Thoracic aorta (tissue), 2 donors: ENCODE measurements at regions not wholly inside any gene's neighbourhood (a gene's known extent, or its start where the extent isn't known, plus 50 kb on each side); places are given as distances from the start of the nearest gene placed in this dataset.

Experiments used
- ATAC-seq: fragments of 150-250 bp; one replicate; pipeline ENCODE4 v1.8.0; 2017; ENCODE audit warnings: low read depth; ENCODE audit not compliant: insufficient number of reproducible peaks, low FRiP score
- DNase-seq: peaks from one replicate; pipeline ENCODE4 v3.0.0-alpha.2; 2020; ENCODE audit warnings: low spot score
- H3K27ac ChIP-seq, 2 donors: fragments of 200-600 bp; sonication (generic); 1 replicate in 1 of 2; 2 replicates in 1 of 2; pipeline ENCODE4 v1.5.1; 2016; ENCODE audit warnings: mild to moderate bottlenecking in 2 of 2, moderate library complexity in 2 of 2
- H3K27me3 ChIP-seq: fragments of 200-600 bp; sonication (generic); replicated peaks from 2 replicates; pipeline ENCODE4 v1.6.0; 2016; ENCODE audit warnings: mild to moderate bottlenecking; ENCODE audit not compliant: insufficient read depth
- H3K36me3 ChIP-seq: fragments of 200-600 bp; sonication (generic); one replicate; pipeline ENCODE4 v1.5.1; 2016
- H3K4me1 ChIP-seq, 2 donors: fragments of 200-600 bp; sonication (generic); 1 replicate in 1 of 2; 2 replicates in 1 of 2; pipeline versions ENCODE4 v1.5.1 to v1.6.0; 2016; ENCODE audit warnings: low read depth in 2 of 2, mild to moderate bottlenecking in 1 of 2; ENCODE audit not compliant: control insufficient read depth in 1 of 2
- H3K4me3 ChIP-seq: fragments of 200-600 bp; sonication (generic); 2 replicates; pipeline ENCODE4 v1.5.1; 2016; ENCODE audit warnings: mild to moderate bottlenecking
- H3K9me3 ChIP-seq: fragments of 200-600 bp; sonication (generic); 2 replicates; pipeline ENCODE4 v1.5.1; 2016
- TF ChIP-seq, protein P1 (sequence below): fragments of 200-600 bp; sonication (generic); IDR thresholded peaks from one replicate; pipeline ENCODE4 v1.5.1; 2019; ENCODE audit warnings: antibody characterized with exemption

DNA sequence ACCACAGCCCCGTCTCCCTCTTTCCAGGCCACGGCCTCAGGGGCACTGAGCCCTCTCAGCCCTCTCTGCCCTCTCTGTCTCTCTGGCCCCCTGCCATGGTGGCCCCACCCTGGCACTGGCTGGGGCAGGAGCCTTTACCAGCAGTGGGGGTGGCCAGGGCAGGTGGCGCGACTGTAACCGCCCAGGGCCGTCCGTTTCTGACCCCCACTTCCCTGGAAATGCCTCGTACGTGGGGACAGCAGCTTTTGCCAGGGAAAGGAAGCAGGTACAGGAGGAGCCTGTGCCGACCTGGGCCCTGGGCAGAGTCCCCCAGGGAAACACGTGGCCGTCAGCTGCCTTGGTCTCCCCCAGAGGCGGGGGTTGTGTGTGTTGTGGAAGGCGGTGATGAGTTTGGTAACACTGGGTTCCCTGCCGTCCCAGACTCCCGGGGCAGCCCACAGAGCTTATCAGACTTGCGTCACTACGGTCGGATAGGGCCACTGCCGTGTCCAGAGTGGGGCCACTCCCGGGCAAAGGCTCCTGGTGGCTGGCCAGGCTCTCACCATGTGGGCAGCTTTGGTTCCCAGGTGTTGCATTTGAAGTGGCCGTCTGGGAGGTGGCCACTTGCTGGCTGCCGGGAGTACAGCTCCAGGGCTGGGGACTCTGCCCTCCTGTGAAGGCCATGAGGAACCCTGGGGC lies 249.3 kb upstream of the CIBAR2 start:
- peaks cover 0 to 11% of the 10 kb centered on the region in 2 donors for H3K4me1 ChIP-seq
- TF ChIP-seq, protein P1, sequence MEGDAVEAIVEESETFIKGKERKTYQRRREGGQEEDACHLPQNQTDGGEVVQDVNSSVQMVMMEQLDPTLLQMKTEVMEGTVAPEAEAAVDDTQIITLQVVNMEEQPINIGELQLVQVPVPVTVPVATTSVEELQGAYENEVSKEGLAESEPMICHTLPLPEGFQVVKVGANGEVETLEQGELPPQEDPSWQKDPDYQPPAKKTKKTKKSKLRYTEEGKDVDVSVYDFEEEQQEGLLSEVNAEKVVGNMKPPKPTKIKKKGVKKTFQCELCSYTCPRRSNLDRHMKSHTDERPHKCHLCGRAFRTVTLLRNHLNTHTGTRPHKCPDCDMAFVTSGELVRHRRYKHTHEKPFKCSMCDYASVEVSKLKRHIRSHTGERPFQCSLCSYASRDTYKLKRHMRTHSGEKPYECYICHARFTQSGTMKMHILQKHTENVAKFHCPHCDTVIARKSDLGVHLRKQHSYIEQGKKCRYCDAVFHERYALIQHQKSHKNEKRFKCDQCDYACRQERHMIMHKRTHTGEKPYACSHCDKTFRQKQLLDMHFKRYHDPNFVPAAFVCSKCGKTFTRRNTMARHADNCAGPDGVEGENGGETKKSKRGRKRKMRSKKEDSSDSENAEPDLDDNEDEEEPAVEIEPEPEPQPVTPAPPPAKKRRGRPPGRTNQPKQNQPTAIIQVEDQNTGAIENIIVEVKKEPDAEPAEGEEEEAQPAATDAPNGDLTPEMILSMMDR = no peak
- no peak overlapping the region for H3K27ac ChIP-seq
- H3K4me3 ChIP-seq = no peak overlapping the region
- no peaks in the 10 kb centered on the region for H3K36me3 ChIP-seq
- ATAC-seq (no peak), DNase-seq (no peak)
- no peaks in the 10 kb centered on the region for H3K27me3 ChIP-seq
- no peaks in the 10 kb centered on the region for H3K9me3 ChIP-seq

DNA sequence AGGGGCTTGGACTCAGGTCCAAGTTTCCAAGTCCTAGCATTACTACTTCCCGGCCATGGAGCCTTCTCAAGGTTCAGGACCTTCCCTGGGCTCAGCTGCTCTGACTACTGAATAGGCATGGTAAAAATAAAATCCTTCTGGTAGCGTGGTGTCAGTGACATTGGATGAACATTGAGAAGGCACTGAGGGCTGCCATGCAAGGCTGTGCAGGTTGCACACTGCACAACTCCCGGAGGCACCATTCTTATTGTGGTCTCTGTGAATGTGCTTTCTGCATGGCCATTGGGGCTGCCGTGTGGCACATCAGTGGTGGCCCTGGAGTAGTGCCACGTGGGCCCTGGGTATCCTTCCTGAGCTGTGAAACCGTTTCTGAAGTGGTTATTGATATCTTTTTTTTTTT lies 250.2 kb upstream of the CIBAR2 start:
- H3K9me3 ChIP-seq = no peaks in the 10 kb centered on the region
- ATAC-seq (no peak), DNase-seq (no peak)
- H3K4me1 ChIP-seq = peaks cover 0 to 13% of the 10 kb centered on the region in 2 donors
- H3K4me3 ChIP-seq = no peak overlapping the region
- H3K36me3 ChIP-seq = no peaks in the 10 kb centered on the region
- TF ChIP-seq, protein P1 = no peak
- no peaks in the 10 kb centered on the region for H3K27me3 ChIP-seq
- no peak overlapping the region for H3K27ac ChIP-seq

DNA sequence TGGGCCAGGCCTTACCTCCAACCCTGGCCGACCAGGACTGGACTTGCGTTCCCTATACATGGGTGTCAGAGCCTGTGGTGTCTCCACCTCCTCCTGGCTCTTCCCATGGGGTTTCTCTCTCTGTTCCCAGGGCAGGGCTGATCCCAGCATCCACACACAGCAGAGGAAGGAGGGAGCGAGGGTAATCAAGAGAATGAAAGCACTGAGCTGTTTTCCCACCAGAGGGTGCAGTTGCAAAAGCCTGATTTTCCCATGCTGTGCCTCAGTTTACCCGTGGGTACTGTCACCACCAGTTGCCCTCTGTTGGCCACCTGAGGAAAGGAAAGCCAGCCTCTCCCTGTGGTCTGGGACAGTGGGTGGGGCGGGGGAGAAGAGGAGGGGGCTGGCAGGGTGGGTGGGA lies 249.7 kb upstream of the GSE1 start:
- DNase-seq (no peak), ATAC-seq (no peak)
- H3K27ac ChIP-seq = no peak overlapping the region
- TF ChIP-seq, protein P1 = no peak
- H3K9me3 ChIP-seq = no peaks in the 10 kb centered on the region
- H3K36me3 ChIP-seq = no peaks in the 10 kb centered on the region
- H3K4me1 ChIP-seq = peaks cover 0 to 13% of the 10 kb centered on the region in 2 donors
- H3K27me3 ChIP-seq = no peaks in the 10 kb centered on the region
- H3K4me3 ChIP-seq = no peak overlapping the region

DNA sequence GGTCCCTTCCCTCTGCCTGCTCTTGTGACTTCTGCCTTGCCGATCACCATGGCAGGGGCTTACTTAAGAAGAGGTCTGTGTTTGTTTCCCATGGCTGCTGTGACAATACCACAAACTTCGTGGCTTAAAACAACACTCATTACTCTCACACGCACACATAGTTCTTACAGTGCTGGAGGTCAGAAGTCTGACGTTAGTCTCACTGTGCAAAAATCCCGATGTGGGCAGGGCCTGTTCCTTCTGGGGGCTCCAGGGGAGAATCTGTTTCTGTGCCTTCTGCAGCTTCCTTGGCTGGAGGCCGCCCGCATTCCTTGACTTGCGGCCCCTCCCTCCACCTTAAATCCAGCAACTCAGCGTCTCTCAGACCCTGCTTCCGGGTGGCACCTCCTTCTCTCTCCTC lies 249.2 kb upstream of the GSE1 start:
- no peak for ATAC-seq
- no peaks in the 10 kb centered on the region for H3K9me3 ChIP-seq
- no peak overlapping the region for H3K4me3 ChIP-seq
- TF ChIP-seq, protein P1 = no peak
- H3K36me3 ChIP-seq = no peaks in the 10 kb centered on the region
- no peak overlapping the region for H3K27ac ChIP-seq
- no peak for DNase-seq
- no peaks in the 10 kb centered on the region for H3K27me3 ChIP-seq
- peaks cover 0 to 13% of the 10 kb centered on the region in 2 donors for H3K4me1 ChIP-seq

DNA sequence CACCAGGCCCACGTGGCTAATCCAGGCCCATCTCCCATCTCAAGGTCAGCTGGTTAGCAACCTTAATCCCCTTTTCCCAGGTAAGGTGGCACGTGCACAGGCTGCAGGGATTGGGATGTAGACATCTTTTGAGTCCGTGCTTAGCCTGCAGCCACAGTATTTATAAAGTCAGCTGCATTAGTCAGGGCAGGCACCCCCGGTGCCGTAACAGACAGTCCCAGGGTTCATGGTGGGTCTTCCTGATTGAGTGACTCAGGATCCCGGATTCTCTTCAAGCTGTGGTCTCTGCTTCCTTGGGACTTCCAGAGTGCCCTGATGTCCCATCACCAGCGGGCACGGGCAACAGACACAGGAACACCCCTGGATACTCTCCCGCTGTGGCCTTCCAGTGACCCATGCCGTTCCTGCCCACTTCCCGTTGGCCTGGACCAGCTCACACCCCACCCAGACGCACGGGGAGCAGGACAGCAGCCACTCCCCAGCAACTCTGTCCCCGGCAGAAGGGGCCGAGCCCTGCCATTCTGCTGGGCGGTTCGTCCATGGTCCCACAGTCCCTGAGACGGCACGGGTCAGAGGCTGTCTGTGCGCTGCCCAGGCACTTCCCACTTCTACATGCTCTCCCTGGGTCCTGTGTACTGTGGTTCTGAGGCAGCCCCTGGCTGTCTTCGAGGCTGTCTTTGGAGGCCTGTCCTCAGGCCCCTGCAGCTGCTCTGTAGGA lies 248.6 kb upstream of the GSE1 start:
- DNase-seq (no peak), ATAC-seq (no peak)
- no peaks in the 10 kb centered on the region for H3K9me3 ChIP-seq
- no peaks in the 10 kb centered on the region for H3K36me3 ChIP-seq
- no peaks in the 10 kb centered on the region for H3K27me3 ChIP-seq
- H3K4me3 ChIP-seq = no peak overlapping the region
- peaks cover 0 to 13% of the 10 kb centered on the region in 2 donors for H3K4me1 ChIP-seq
- no peak overlapping the region for H3K27ac ChIP-seq
- TF ChIP-seq, protein P1 = no peak
